Fibroblast of skin of back (primary cell): ENCODE measurements at regions not wholly inside any gene's neighbourhood (a gene's known extent, or its start where the extent isn't known, plus 50 kb on each side); places are given as distances from the start of the nearest gene placed in this dataset.

Source experiments
- DNase-seq: peaks from one replicate; pipeline ENCODE4 v3.0.0-alpha.2; 2013

- DNase-seq = no peak
These were observed 99.6 kb upstream of the RPL34 start for GRCh38 chr4:108520807-108521206.

- DNase-seq = no peak
These were observed 100.3 kb upstream of the RPL34 start for GRCh38 chr4:108519911-108520601.

- no peak for DNase-seq
These were observed 101.1 kb upstream of the RPL34 start for GRCh38 chr4:108519208-108519833.

- DNase-seq = peak; percentile 51
These were observed 107.5 kb upstream of the RPL34 start for GRCh38 chr4:108512615-108513505.

GRCh38 chr4:108511618-108512017, 108.8 kb upstream of the RPL34 start:
- no peak for DNase-seq

DNA sequence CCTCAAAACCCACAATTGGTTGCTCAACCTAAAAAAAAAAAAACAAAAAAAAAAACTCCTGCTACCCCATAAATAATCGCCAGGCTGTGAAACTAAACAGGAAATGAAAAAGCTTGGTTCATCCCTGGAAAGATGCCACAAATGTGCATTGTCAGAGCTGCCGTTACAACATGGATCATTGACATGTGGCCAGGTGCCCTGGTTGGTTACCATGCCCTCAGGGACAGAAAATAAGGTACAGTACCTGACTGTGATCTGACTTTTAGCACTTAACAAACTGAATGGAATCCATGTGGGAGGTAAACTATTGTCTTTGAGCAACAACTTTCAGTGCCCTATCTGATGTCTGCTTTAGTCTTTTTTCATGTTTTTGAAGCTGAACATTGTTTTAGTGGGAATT, 118.0 kb upstream of the RPL34 start:
- no peak for DNase-seq

DNA sequence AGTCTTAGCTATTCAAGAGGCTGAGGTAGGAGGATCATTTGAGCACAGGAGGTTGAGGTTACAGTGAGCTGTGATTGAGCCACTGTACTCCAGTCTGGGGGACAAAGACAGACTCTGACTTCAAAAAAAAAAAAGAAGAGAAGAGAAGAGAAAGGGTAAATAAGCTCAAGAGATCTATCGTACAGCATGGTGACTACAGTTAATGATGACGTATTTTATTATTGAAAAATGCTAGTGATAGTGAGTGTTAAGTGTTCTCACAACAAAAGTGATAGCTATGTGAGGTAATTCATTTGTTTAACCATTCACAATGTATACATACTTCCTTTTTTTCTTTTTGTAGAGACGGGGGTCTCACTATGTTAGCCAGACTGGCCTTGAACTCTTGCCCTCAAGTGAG, 121.5 kb upstream of the RPL34 start:
- no peak for DNase-seq

DNA sequence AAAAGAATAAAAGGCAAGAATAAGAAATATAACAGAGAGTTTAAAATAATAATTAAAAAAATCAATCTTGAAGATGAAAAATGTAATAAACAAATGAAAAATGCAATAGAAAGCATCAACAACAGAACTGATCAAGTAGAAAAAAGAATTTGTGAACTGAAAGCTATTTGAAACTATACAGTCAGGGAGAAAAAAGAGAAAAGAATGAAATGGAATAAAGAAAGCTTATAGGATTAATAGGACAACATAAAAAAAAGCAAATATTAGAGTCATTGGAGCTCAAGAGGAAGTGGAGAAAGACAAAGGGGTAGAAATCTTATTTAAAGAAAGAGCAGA, 126.8 kb upstream of the RPL34 start:
- no peak for DNase-seq

DNA sequence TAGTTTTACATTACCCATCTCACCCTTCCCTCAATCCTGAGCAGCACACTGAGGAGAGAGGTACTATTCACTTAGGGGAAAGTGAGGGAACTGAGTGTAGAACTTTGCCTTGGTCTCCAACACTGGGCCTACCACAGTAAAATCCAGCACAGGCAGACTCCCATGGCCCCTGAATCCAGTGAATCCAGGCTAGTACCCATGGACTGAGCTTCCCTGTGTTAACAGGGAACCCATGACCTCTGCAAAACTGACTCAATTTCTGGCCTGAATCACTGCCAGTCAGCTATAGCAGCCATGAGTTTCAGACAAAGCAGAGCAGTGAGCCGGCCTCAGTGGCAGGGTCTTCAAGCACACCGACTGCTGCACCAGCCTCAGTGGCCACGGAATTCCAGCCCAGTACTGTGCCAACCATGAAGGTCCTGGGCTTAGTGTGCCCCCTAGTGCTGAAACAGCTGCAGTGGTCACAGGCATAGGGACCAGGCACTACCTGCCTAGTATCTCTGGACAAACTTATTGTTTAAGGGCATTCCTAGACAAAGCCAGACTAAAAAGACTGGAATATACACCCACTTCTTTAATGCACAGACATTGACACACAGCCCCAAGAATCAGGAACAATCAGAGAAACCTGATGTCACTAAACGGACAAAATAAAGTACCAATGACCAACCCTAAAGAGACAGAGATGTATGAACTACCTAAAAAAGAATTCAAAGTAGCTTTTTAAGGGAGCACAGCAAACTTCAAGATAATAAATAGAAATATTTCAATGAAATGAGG, 127.4 kb upstream of the RPL34 start:
- DNase-seq = peak; percentile 24

DNA sequence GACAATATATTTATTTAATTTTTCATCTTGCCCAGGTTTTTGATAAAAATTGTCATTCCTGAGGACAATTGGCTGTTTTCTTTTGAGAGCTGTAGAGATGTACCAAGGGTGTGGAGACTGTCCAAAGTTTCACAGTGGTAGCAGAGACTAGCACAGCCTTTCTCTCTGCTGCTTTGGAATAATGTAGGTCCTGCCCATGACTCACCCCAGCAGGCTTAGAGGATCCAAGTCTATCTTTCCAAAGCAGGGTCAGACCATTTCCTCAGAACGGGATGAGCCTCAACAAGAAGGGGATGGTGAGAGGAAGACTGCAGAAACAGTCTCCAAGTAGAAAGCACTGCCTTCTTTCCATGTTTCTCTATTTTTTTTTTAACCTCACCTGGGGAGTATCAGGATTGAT, 131.5 kb upstream of the RPL34 start:
- peak; percentile 9 for DNase-seq

DNA sequence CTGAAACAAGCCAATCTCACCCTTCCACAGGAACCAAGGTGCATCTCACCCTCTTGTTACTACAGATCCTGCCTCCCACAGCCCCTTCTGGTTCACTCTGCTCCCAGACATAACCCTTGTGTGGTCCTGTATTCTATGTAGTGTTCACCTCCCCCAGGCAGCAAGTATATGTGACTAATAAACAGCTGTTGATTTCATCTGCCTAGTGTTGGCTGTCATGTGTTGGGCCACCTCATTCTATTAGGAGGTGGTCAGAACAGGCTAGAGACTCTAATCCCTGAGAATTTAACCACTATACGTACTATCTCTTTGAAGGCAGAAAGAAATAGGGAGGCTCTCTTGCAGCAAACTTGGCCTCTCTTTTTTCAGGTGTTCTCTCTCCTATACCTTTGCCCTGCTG, 134.3 kb upstream of the RPL34 start:
- no peak for DNase-seq

- DNase-seq = peak; percentile 41
These were observed 136.2 kb upstream of the RPL34 start for GRCh38 chr4:108484187-108484586.

DNA sequence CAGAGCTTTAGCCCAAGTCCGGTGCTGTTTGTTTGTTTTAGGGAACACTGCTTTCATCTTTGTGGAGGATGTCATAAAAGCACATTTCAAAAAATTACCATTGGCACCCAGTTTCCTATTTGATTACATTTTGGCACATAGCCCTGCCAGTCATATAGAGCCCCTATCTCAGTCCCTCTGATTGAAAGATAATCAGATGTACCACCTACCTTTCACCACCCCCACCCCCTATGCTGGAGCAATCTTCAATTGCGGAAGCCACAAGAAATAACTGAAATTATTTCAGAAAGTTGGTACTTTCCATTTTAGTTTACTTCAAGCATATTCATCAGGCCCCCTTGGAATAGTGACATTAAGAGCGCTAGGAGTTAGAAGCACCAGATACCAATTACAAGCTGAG, 136.7 kb upstream of the RPL34 start:
- DNase-seq = no peak

GRCh38 chr4:108483079-108483478, 137.3 kb upstream of the RPL34 start:
- DNase-seq = peak; percentile 16

DNA sequence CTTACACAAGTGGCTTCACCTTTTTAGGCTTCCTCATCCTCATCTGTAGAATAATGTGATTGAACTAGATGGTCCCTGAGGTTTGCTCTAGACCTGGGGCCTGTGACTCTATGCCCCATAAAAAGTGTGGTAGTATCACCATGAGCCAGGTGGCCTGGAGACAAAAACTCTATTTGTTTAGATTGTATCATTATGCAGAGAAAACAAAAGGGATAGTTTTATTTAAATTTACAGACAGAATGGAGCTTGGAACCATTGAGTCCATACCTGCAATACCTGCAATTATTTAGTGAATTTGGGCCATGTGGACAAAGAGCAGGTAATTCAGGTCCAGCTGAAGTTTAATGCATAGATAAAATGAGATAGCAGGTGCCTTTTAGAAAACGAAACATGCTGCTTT, 139.5 kb upstream of the RPL34 start:
- DNase-seq = no peak

- no peak for DNase-seq
These were observed 142.8 kb upstream of the RPL34 start for GRCh38 chr4:108477527-108478108.

GRCh38 chr4:108473163-108473720, 147.1 kb upstream of the RPL34 start:
- DNase-seq = no peak

DNA sequence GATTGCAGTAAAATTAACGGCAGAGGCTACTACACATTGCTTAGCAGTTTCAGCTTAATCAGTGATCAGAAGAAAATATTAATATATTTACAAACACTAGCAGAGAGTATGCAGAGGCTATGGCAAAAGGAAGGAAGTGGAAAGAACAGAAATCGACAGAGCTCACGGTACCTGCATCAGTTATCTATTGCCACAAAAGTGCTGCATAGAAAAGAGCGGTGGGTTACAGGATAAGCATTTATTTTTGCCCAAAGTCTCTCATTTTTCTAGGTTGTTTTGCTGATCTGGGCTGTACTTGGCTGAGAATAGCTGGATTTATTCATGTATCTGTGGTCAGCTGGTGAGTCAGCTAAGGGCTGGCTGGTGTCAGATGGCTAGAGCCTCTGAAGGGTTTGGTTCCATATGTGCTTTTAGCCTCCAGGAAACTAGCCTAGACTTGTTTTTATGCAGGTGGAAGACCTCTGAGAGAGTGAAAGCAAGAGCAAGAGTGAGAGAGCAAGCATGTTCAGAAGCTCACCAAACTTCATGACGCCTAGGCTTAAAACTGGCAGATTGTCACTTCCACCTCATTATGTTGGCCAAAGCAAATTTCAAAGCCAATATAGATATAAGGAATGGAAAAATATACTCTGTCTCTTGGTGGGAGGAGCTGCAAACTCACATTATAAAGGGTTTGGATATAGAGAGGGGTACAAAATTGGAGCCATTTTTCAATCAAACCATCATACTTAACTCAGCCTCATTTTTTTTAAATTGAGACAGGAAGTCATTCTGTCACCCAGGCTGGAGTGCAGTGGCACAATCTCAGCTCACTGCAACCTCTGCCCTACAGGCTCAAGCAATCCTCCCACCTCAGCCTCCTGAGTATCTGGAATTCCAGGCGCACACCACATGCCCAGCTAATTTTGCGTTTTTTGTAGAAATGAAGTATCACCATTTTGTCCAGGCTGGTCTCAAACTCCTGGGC, 153.2 kb upstream of the RPL34 start:
- peak; percentile 55 for DNase-seq

DNA sequence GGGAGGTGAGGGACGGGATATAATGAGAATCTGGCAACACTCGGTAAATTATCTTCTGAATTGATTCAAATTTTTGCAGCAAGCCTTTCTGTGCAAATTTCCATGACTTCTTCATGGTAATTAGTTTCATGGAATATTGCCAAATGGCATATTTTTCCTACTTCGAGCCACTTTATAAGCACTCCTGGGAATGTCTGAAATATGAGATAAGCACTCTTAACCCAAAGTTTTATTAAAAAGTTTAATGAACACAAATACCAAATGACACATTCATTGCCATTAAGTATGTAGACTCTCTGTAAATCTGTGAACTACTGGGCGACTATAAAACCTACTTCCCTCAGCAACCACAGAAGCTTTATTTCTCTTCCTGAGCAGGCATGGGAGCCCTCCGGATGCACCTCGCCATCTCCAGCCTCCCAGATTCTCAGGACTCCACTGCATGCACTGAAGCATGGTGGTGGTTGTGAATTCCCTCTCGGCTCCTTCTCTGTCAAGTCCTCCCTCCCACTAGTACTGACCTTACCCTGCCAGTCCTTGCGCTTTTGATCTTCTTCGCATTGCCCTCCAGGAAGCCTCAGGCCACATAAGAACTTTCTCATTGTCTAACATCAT, 154.4 kb upstream of the RPL34 start:
- no peak for DNase-seq

DNA sequence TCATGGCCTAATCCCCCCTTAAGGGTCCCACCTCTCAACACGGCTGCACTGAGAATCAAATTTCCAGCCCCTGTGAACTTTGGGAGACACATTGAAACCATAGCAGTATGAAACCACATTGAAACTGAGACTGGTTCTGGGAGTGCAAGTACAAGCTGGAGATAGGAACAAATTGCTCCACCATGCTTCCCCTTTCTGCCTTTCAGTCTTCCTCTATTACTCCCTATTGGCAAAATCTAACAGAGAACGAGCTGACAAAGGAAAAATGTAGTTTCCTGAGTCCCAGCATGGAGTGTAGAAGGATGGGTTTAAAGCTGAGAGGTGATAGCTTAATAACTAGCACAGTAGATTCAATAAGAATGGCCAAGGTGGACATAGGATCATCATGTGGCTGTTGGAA, 161.7 kb upstream of the RPL34 start:
- no peak for DNase-seq

- DNase-seq = no peak
These were observed 166.1 kb upstream of the RPL34 start for GRCh38 chr4:108454227-108454626.
